Right ventricle myocardium superior (tissue), 1 donor: ENCODE measurements at regions not wholly inside any gene's neighbourhood (a gene's known extent, or its start where the extent isn't known, plus 50 kb on each side); places are given as distances from the start of the nearest gene placed in this dataset.
A peak's percentile ranks its signal among the peaks of the same experiment; 100 is the strongest.

Experiments
- ATAC-seq: fragments of 200-7000 bp; cut with Tn5 transposase; one replicate; pipeline ENCODE4 v1.9.1; 2020; ENCODE audit warnings: mild to moderate bottlenecking; ENCODE audit not compliant: poor library complexity
- DNase-seq: peaks from one replicate; pipeline ENCODE4 v3.0.0-alpha.2; 2020
- intact Hi-C: fragments of 100-400 bp; cut with DNase I; formaldehyde crosslinking; loops from one replicate; pipeline ENCODE4 v1.11.2; 2022
- donor health status: DM: no; HTN: yes; CAD: no; lungs with severe emphysema.

DNA sequence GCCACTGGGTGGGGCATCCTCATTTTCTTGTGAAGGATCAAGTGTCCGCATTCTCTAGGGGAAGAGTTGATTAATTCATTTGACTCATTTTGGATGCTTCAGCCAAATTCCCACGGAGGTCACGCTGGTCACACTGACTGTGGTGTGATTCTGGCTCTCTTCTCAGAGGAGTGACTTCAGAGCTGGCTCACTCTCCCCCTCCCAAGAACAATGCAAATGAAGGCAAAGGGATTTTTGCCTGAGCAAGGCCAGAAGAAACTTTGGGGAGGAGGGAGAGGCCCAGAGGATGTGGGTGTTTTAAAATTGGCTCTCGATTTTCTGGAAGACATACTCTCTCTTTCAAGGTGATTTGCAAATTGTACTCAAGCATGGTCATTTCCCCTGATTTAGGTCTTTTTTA is 51.1 kb upstream of the LMO2 start:
- DNase-seq (peak; percentile 54), ATAC-seq (peak; percentile 67)
- intact Hi-C loops = no loop called here

GRCh38 chr11:33941637-33942160 is 49.8 kb upstream of the LMO2 start:
- intact Hi-C loops = no loop called here
- DNase-seq (no peak), ATAC-seq (peak; percentile 69)
